Vagina (tissue), 2 donors: ENCODE measurements at regions not wholly inside any gene's neighbourhood (a gene's known extent, or its start where the extent isn't known, plus 50 kb on each side); places are given as distances from the start of the nearest gene placed in this dataset.

Experiments used
- CTCF ChIP-seq, 3 experiments: fragments of 450-650 bp in 2 of 3; fragments of 200-600 bp in 1 of 3; sonication (generic) in 1 of 3; IDR thresholded peaks; one replicate each; pipeline ENCODE4 v1.5.1; 2017 to 2019; ENCODE audit warnings: antibody characterized with exemption in 3 of 3, mild to moderate bottlenecking in 2 of 3, moderate library complexity in 2 of 3
- POLR2A ChIP-seq, 2 donors: fragments of 450-650 bp; IDR thresholded peaks; one replicate each; pipeline ENCODE4 v1.6.1; 2017; ENCODE audit warnings: antibody characterized with exemption in 2 of 2, mild to moderate bottlenecking in 2 of 2, moderate library complexity in 2 of 2
- POLR2AphosphoS5 ChIP-seq, 2 donors: sonication (generic); formaldehyde crosslinking; IDR thresholded peaks; one replicate each; pipeline ENCODE4 v1.9.0; 2017; ENCODE audit warnings: antibody characterized with exemption in 2 of 2, mild to moderate bottlenecking in 2 of 2, low read depth in 1 of 2; ENCODE audit not compliant: insufficient read depth in 1 of 2

GRCh38 chr5:125710745-125711144 is 712.5 kb upstream of the GRAMD2B start:
- TF ChIP-seq CTCF (IDR thresholded peaks at IDR 0.05) (no peak), POLR2AphosphoS5 (IDR thresholded peaks at IDR 0.05; ENCODE audit: insufficient read depth in 1 of 2, low read depth in 1 of 2) (no peak), POLR2A (IDR thresholded peaks at IDR 0.05) (no peak)
